ENCODE measurements at regions not wholly inside any gene's neighbourhood (a gene's known extent, or its start where the extent isn't known, plus 50 kb on each side); places are given as distances from the start of the nearest gene placed in this dataset.

- TF ChIP-seq PRDM15 (CRISPR knock-in tag; IDR thresholded peaks at IDR 0.05) (no peak), FOXJ3 (CRISPR knock-in tag; IDR thresholded peaks at IDR 0.05; ENCODE audit: borderline replicate concordance) (no peak), JAZF1 (CRISPR knock-in tag; IDR thresholded peaks at IDR 0.05) (no peak), MLX (CRISPR knock-in tag; IDR thresholded peaks at IDR 0.05) (no peak), NFYB (CRISPR knock-in tag; conservative IDR thresholded peaks at IDR 0.05; ENCODE audit: low read depth) (no peak), IRF1 (CRISPR knock-in tag; IDR thresholded peaks at IDR 0.05) (no peak), ZNF512 (CRISPR knock-in tag; IDR thresholded peaks at IDR 0.05; ENCODE audit: borderline replicate concordance) (no peak), ZNF671 (CRISPR knock-in tag; IDR thresholded peaks at IDR 0.05) (no peak), ZSCAN18 (CRISPR knock-in tag; IDR thresholded peaks at IDR 0.05) (no peak), ZNF121 (CRISPR knock-in tag; IDR thresholded peaks at IDR 0.05) (no peak), STAT6 (CRISPR knock-in tag; conservative IDR thresholded peaks at IDR 0.05; ENCODE audit: low read depth) (no peak), TP53 (CRISPR knock-in tag; IDR thresholded peaks at IDR 0.05) (no peak), CREM (CRISPR knock-in tag; IDR thresholded peaks at IDR 0.05) (no peak), FOXP1 (CRISPR knock-in tag; IDR thresholded peaks at IDR 0.05; ENCODE audit: borderline replicate concordance) (no peak), ZMAT4 (CRISPR knock-in tag; IDR thresholded peaks at IDR 0.05) (no peak), NFE2L1 (CRISPR knock-in tag; IDR thresholded peaks at IDR 0.05) (peak; percentile 93), USF2 (CRISPR knock-in tag; IDR thresholded peaks at IDR 0.05) (no peak), USF1 (CRISPR knock-in tag; IDR thresholded peaks at IDR 0.05) (no peak), JUN (CRISPR knock-in tag; IDR thresholded peaks at IDR 0.05) (no peak), ZNF317 (CRISPR knock-in tag; IDR thresholded peaks at IDR 0.05; ENCODE audit: borderline replicate concordance, low read depth) (no peak), GRHL2 (CRISPR knock-in tag; IDR thresholded peaks at IDR 0.05; ENCODE audit: insufficient replicate concordance, severe bottlenecking) (no peak), NR3C1 (CRISPR knock-in tag; conservative IDR thresholded peaks at IDR 0.05; ENCODE audit: low read depth) (no peak), SMAD4 (CRISPR knock-in tag; IDR thresholded peaks at IDR 0.05) (no peak), ATF3 (CRISPR knock-in tag; conservative IDR thresholded peaks at IDR 0.05) (no peak), NFATC4 (CRISPR knock-in tag; IDR thresholded peaks at IDR 0.05) (no peak), IRF2 (CRISPR knock-in tag; IDR thresholded peaks at IDR 0.05; ENCODE audit: borderline replicate concordance, low read depth) (no peak), OVOL2 (CRISPR knock-in tag; IDR thresholded peaks at IDR 0.05; ENCODE audit: borderline replicate concordance) (no peak), SMAD3 (CRISPR knock-in tag; IDR thresholded peaks at IDR 0.05; ENCODE audit: borderline replicate concordance) (no peak)
Measured at GRCh38 chr3:110576960-110577359, 494.7 kb upstream of the NECTIN3 start (continued).

All from WTC11 (cell line).